GM06990 (cell line): ENCODE measurements at regions not wholly inside any gene's neighbourhood (a gene's known extent, or its start where the extent isn't known, plus 50 kb on each side); places are given as distances from the start of the nearest gene placed in this dataset.
A peak's percentile ranks its signal among the peaks of the same experiment; 100 is the strongest.

Experiments
- DNase-seq: peaks from one replicate; pipeline ENCODE4 v3.0.0-alpha.2; 2011; ENCODE audit not compliant: insufficient read length; ENCODE audit errors: extremely low read depth
- H3K27me3 ChIP-seq: replicated peaks from 2 replicates; pipeline ENCODE4 v1.6.0; 2011; ENCODE audit warnings: low read length; ENCODE audit not compliant: control insufficient read depth, insufficient read depth
- H3K36me3 ChIP-seq: 2 replicates; pipeline ENCODE4 v1.5.1; 2011; ENCODE audit warnings: low read length; ENCODE audit not compliant: control insufficient read depth, insufficient read depth
- H3K4me3 ChIP-seq: replicated peaks from 2 replicates; pipeline ENCODE4 v1.5.1; 2011; ENCODE audit warnings: low read depth, mild to moderate bottlenecking, control low read depth, low read length
- CTCF ChIP-seq: IDR thresholded peaks from 2 replicates; pipeline ENCODE4 v1.5.1; 2011; ENCODE audit warnings: low read length, control low read depth, mild to moderate bottlenecking, inconsistent platforms; ENCODE audit not compliant: insufficient read depth, poor library complexity, severe bottlenecking

GRCh38 chr13:47237571-47237970, 340.7 kb upstream of the HTR2A start:
- no peak for TF ChIP-seq CTCF
- Histone ChIP-seq H3K4me3 (no peak overlapping the region), H3K36me3 (no peaks in the 10 kb centered on the region), H3K27me3 (no peaks in the 10 kb centered on the region)
- DNase-seq, result no peak

GRCh38 chr13:47233734-47234133, 336.9 kb upstream of the HTR2A start:
- H3K27me3 ChIP-seq, result no peaks in the 10 kb centered on the region
- TF ChIP-seq CTCF, result no peak
- DNase-seq, result no peak
- no peaks in the 10 kb centered on the region for H3K36me3 ChIP-seq
- no peak overlapping the region for H3K4me3 ChIP-seq

GRCh38 chr13:47232516-47232915, 335.7 kb upstream of the HTR2A start:
- no peak for TF ChIP-seq CTCF

GRCh38 chr13:47230155-47230554, 333.3 kb upstream of the HTR2A start:
- Histone ChIP-seq H3K36me3 (no peaks in the 10 kb centered on the region), H3K27me3 (no peaks in the 10 kb centered on the region), H3K4me3 (no peak overlapping the region)
- DNase-seq, result no peak
- TF ChIP-seq CTCF, result no peak

More at GRCh38 chr13:47232516-47232915, 335.7 kb upstream of the HTR2A start:
- Histone ChIP-seq H3K4me3 (no peak overlapping the region), H3K36me3 (no peaks in the 10 kb centered on the region), H3K27me3 (no peaks in the 10 kb centered on the region)
- DNase-seq, result no peak

GRCh38 chr13:47226516-47226915, 329.7 kb upstream of the HTR2A start:
- Histone ChIP-seq H3K27me3 (no peaks in the 10 kb centered on the region), H3K4me3 (no peak overlapping the region), H3K36me3 (no peaks in the 10 kb centered on the region)
- DNase-seq, result no peak
- TF ChIP-seq CTCF, result no peak

- DNase-seq, result no peak
- Histone ChIP-seq H3K4me3 (no peak overlapping the region), H3K36me3 (no peaks in the 10 kb centered on the region), H3K27me3 (no peaks in the 10 kb centered on the region)
- TF ChIP-seq CTCF, result peak; percentile 0
Measured at GRCh38 chr13:47220453-47221140, 323.7 kb upstream of the HTR2A start.
